ENCODE measurements at regions not wholly inside any gene's neighbourhood (a gene's known extent, or its start where the extent isn't known, plus 50 kb on each side); places are given as distances from the start of the nearest gene placed in this dataset.
"Not testable (repeated sequence)": the region's sequence is repeated elsewhere in the genome, so short reads cannot be mapped to it uniquely, and the experiment has no call there.

GRCh38 chr12:88693837-88694445 is 113.7 kb upstream of the KITLG start:
- DNase-seq = no peak
- in situ Hi-C loops (cut with MboI; ENCODE audit: low pct_unique_long_range_greater_than_20kb, low sequenced_read_pairs) = no loop called here

GRCh38 chr12:88691811-88692210 is 111.5 kb upstream of the KITLG start:
- DNase-seq = no peak
- in situ Hi-C loops (cut with MboI; ENCODE audit: low pct_unique_long_range_greater_than_20kb, low sequenced_read_pairs) = no loop called here

- in situ Hi-C loops (cut with MboI; ENCODE audit: low pct_unique_long_range_greater_than_20kb, low sequenced_read_pairs) = no loop called here
- no peak for DNase-seq
These were observed 104.3 kb upstream of the KITLG start for GRCh38 chr12:88684610-88685009.

- no peak for DNase-seq
These were observed 103.9 kb upstream of the KITLG start for GRCh38 chr12:88684170-88684569.

GRCh38 chr12:88683628-88684027 is 103.4 kb upstream of the KITLG start:
- in situ Hi-C loops (cut with MboI; ENCODE audit: low pct_unique_long_range_greater_than_20kb, low sequenced_read_pairs) = no loop called here
- DNase-seq = no peak

More at GRCh38 chr12:88684170-88684569, 103.9 kb upstream of the KITLG start:
- in situ Hi-C loops (cut with MboI; ENCODE audit: low pct_unique_long_range_greater_than_20kb, low sequenced_read_pairs) = no loop called here

- DNase-seq = no peak
- in situ Hi-C loops (cut with MboI; ENCODE audit: low pct_unique_long_range_greater_than_20kb, low sequenced_read_pairs) = no loop called here
These were observed 101.0 kb upstream of the KITLG start for GRCh38 chr12:88681271-88681670.

- in situ Hi-C loops (cut with MboI; ENCODE audit: low pct_unique_long_range_greater_than_20kb, low sequenced_read_pairs) = no loop called here
- DNase-seq = no peak
These were observed 97.2 kb upstream of the KITLG start for GRCh38 chr12:88677464-88677863.

- in situ Hi-C loops (cut with MboI; ENCODE audit: low pct_unique_long_range_greater_than_20kb, low sequenced_read_pairs); DNase-seq: not testable (repeated sequence)
These were observed 87.3 kb upstream of the KITLG start for GRCh38 chr12:88667615-88668014.

GRCh38 chr12:88665071-88665470 is 84.8 kb upstream of the KITLG start:
- in situ Hi-C loops (cut with MboI; ENCODE audit: low pct_unique_long_range_greater_than_20kb, low sequenced_read_pairs) = no loop called here
- no peak for DNase-seq

GRCh38 chr12:88662961-88663360 is 82.7 kb upstream of the KITLG start:
- DNase-seq = no peak
- in situ Hi-C loops (cut with MboI; ENCODE audit: low pct_unique_long_range_greater_than_20kb, low sequenced_read_pairs) = no loop called here

- in situ Hi-C loops (cut with MboI; ENCODE audit: low pct_unique_long_range_greater_than_20kb, low sequenced_read_pairs) = no loop called here
- DNase-seq = no peak
These were observed 81.8 kb upstream of the KITLG start for GRCh38 chr12:88662093-88662492.

GRCh38 chr12:88658009-88658408 is 77.7 kb upstream of the KITLG start:
- in situ Hi-C loops (cut with MboI; ENCODE audit: low pct_unique_long_range_greater_than_20kb, low sequenced_read_pairs) = no loop called here

GRCh38 chr12:88650715-88651114 is 70.4 kb upstream of the KITLG start:
- in situ Hi-C loops (cut with MboI; ENCODE audit: low pct_unique_long_range_greater_than_20kb, low sequenced_read_pairs) = no loop called here
- no peak for DNase-seq

More at GRCh38 chr12:88658009-88658408, 77.7 kb upstream of the KITLG start:
- DNase-seq = no peak

GRCh38 chr12:88648625-88649024 is 68.4 kb upstream of the KITLG start:
- DNase-seq = no peak
- in situ Hi-C loops (cut with MboI; ENCODE audit: low pct_unique_long_range_greater_than_20kb, low sequenced_read_pairs) = no loop called here

GRCh38 chr12:88646824-88647223 is 66.6 kb upstream of the KITLG start:
- in situ Hi-C loops (cut with MboI; ENCODE audit: low pct_unique_long_range_greater_than_20kb, low sequenced_read_pairs) = no loop called here
- DNase-seq = no peak

- in situ Hi-C loops (cut with MboI; ENCODE audit: low pct_unique_long_range_greater_than_20kb, low sequenced_read_pairs) = no loop called here
These were observed 65.5 kb upstream of the KITLG start for GRCh38 chr12:88645816-88646215.

GRCh38 chr12:88644946-88645702 is 64.9 kb upstream of the KITLG start:
- in situ Hi-C loops (cut with MboI; ENCODE audit: low pct_unique_long_range_greater_than_20kb, low sequenced_read_pairs) = no loop called here
- no peak for DNase-seq

More at GRCh38 chr12:88645816-88646215, 65.5 kb upstream of the KITLG start:
- DNase-seq = no peak

- no peak for DNase-seq
- in situ Hi-C loops (cut with MboI; ENCODE audit: low pct_unique_long_range_greater_than_20kb, low sequenced_read_pairs) = no loop called here
These were observed 63.4 kb upstream of the KITLG start for GRCh38 chr12:88643685-88644084.

GRCh38 chr12:88642675-88643431 is 62.6 kb upstream of the KITLG start:
- in situ Hi-C loops (cut with MboI; ENCODE audit: low pct_unique_long_range_greater_than_20kb, low sequenced_read_pairs) = no loop called here
- no peak for DNase-seq
